ENCODE measurements at regions not wholly inside any gene's neighbourhood (a gene's known extent, or its start where the extent isn't known, plus 50 kb on each side); places are given as distances from the start of the nearest gene placed in this dataset.
"Not testable (repeated sequence)": the region's sequence is repeated elsewhere in the genome, so short reads cannot be mapped to it uniquely, and the experiment has no call there.

- no peak for DNase-seq
Measured at GRCh38 chr9:28121366-28121765, 548.1 kb upstream of the C9orf72 start.

GRCh38 chr9:28124917-28125316 lies 551.6 kb upstream of the C9orf72 start:
- DNase-seq = no peak

- DNase-seq = no peak
Measured at GRCh38 chr9:28127101-28127500, 553.8 kb upstream of the C9orf72 start.

- no peak for DNase-seq
Measured at GRCh38 chr9:28134446-28134976, 561.2 kb upstream of the C9orf72 start.

- DNase-seq = no peak
Measured at GRCh38 chr9:28135549-28135948, 562.3 kb upstream of the C9orf72 start.

GRCh38 chr9:28136113-28136512 lies 562.8 kb upstream of the C9orf72 start:
- no peak for DNase-seq

GRCh38 chr9:28147430-28147829 lies 574.1 kb upstream of the C9orf72 start:
- DNase-seq = not testable (repeated sequence)

- DNase-seq = not testable (repeated sequence)
Measured at GRCh38 chr9:28147923-28148597, 574.8 kb upstream of the C9orf72 start.

- DNase-seq = not testable (repeated sequence)
Measured at GRCh38 chr9:28149361-28150050, 576.2 kb upstream of the C9orf72 start.

GRCh38 chr9:28155067-28155466 lies 581.8 kb upstream of the C9orf72 start:
- DNase-seq = no peak

- DNase-seq = no peak
Measured at GRCh38 chr9:28155671-28156070, 582.4 kb upstream of the C9orf72 start.

- DNase-seq = no peak
Measured at GRCh38 chr9:28158451-28158850, 585.2 kb upstream of the C9orf72 start.

- no peak for DNase-seq
Measured at GRCh38 chr9:28163619-28164018, 590.3 kb upstream of the C9orf72 start.

- no peak for DNase-seq
Measured at GRCh38 chr9:28166179-28166578, 592.9 kb upstream of the C9orf72 start.

GRCh38 chr9:28177142-28177541 lies 603.9 kb upstream of the C9orf72 start:
- no peak for DNase-seq

- DNase-seq = no peak
Measured at GRCh38 chr9:28177925-28178324, 604.6 kb upstream of the C9orf72 start.

GRCh38 chr9:28179893-28180292 lies 606.6 kb upstream of the C9orf72 start:
- no peak for DNase-seq

- DNase-seq = no peak
Measured at GRCh38 chr9:28190981-28191380, 617.7 kb upstream of the C9orf72 start.

GRCh38 chr9:28197653-28198052 lies 624.4 kb upstream of the C9orf72 start:
- no peak for DNase-seq

GRCh38 chr9:28203036-28203435 lies 629.8 kb upstream of the C9orf72 start:
- no peak for DNase-seq

- no peak for DNase-seq
Measured at GRCh38 chr9:28206280-28206679, 633.0 kb upstream of the C9orf72 start.

- DNase-seq = no peak
Measured at GRCh38 chr9:28207657-28208056, 634.4 kb upstream of the C9orf72 start.

GRCh38 chr9:28209130-28209529 lies 635.8 kb upstream of the C9orf72 start:
- no peak for DNase-seq

- DNase-seq = no peak
Measured at GRCh38 chr9:28212979-28213378, 639.7 kb upstream of the C9orf72 start.
